ENCODE measurements at regions not wholly inside any gene's neighbourhood (a gene's known extent, or its start where the extent isn't known, plus 50 kb on each side); places are given as distances from the start of the nearest gene placed in this dataset.

GRCh38 chr10:125595911-125596310, 87.1 kb downstream of the TEX36 start:
- no peak overlapping the region for H3K4me3 Mint-ChIP-seq
- Histone ChIP-seq H3K4me2 (no peak overlapping the region), H4K20me1 (ENCODE audit: low read depth) (no peaks in the 10 kb centered on the region), H3K4me1 (no peaks in the 10 kb centered on the region), H3K27ac (no peak overlapping the region), H3K27me3 (no peaks in the 10 kb centered on the region), H3F3A (ENCODE audit: low read depth) (no peaks in the 10 kb centered on the region), H3K4me3 (no peak overlapping the region), H3K79me2 (ENCODE audit: low read depth) (no peaks in the 10 kb centered on the region), H2AFZ (replicated peaks) (no peak overlapping the region), H3K9ac (no peak overlapping the region), H3K9me3 (ENCODE audit: low read depth) (no peaks in the 10 kb centered on the region), H3K36me3 (no peaks in the 10 kb centered on the region)
- H3K27ac Mint-ChIP-seq: no peak overlapping the region
- H3K36me3 Mint-ChIP-seq: no peaks in the 10 kb centered on the region
- TF ChIP-seq EZH2phosphoT487 (IDR thresholded peaks at IDR 0.05): no peak
- TF ChIP-seq EZH2 (IDR thresholded peaks at IDR 0.05): no peak
- no peak for TF ChIP-seq CTCF (IDR thresholded peaks at IDR 0.05)
- H3K27me3 Mint-ChIP-seq (ENCODE audit: insufficient read depth, low read depth): peaks cover 2% of the 10 kb centered on the region
- peaks cover 9% of the 10 kb centered on the region for H3K9me3 Mint-ChIP-seq
- no peaks in the 10 kb centered on the region for H3K4me1 Mint-ChIP-seq
- DNase-seq (ENCODE audit: low spot score): no peak

- Histone ChIP-seq H3K27ac (no peak overlapping the region), H3K9me3 (ENCODE audit: low read depth) (no peaks in the 10 kb centered on the region), H2AFZ (replicated peaks) (no peak overlapping the region), H3F3A (ENCODE audit: low read depth) (no peaks in the 10 kb centered on the region), H3K4me1 (no peaks in the 10 kb centered on the region), H3K4me2 (no peak overlapping the region), H4K20me1 (ENCODE audit: low read depth) (no peaks in the 10 kb centered on the region), H3K9ac (no peak overlapping the region), H3K36me3 (no peaks in the 10 kb centered on the region), H3K4me3 (no peak overlapping the region), H3K27me3 (no peaks in the 10 kb centered on the region), H3K79me2 (ENCODE audit: low read depth) (no peaks in the 10 kb centered on the region)
- Mint-ChIP-seq H3K4me3 (no peak overlapping the region), H3K36me3 (no peaks in the 10 kb centered on the region), H3K9me3 (peaks cover 9% of the 10 kb centered on the region), H3K27ac (no peak overlapping the region), H3K27me3 (ENCODE audit: insufficient read depth, low read depth) (peaks cover 2% of the 10 kb centered on the region), H3K4me1 (no peaks in the 10 kb centered on the region)
- no peak for DNase-seq (ENCODE audit: low spot score)
- no peak for TF ChIP-seq CTCF (IDR thresholded peaks at IDR 0.05)
- TF ChIP-seq EZH2phosphoT487 (IDR thresholded peaks at IDR 0.05): no peak
- no peak for TF ChIP-seq EZH2 (IDR thresholded peaks at IDR 0.05)
Measured at GRCh38 chr10:125593644-125594043, 89.3 kb downstream of the TEX36 start.

GRCh38 chr10:125592897-125593296, 90.1 kb downstream of the TEX36 start:
- no peaks in the 10 kb centered on the region for H4K20me1 ChIP-seq (ENCODE audit: low read depth)
- H3K4me2 ChIP-seq: no peak overlapping the region
- no peak for DNase-seq (ENCODE audit: low spot score)
- no peaks in the 10 kb centered on the region for H3K9me3 ChIP-seq (ENCODE audit: low read depth)
- H3K27ac ChIP-seq: no peak overlapping the region
- Mint-ChIP-seq H3K27me3 (ENCODE audit: insufficient read depth, low read depth) (peaks cover under 1% of the 10 kb centered on the region), H3K4me3 (no peak overlapping the region), H3K27ac (no peak overlapping the region), H3K4me1 (no peaks in the 10 kb centered on the region), H3K9me3 (peaks cover 9% of the 10 kb centered on the region), H3K36me3 (no peaks in the 10 kb centered on the region)
- H3K4me1 ChIP-seq: no peaks in the 10 kb centered on the region
- TF ChIP-seq EZH2phosphoT487 (IDR thresholded peaks at IDR 0.05): no peak
- no peak for TF ChIP-seq CTCF (IDR thresholded peaks at IDR 0.05)
- no peak for TF ChIP-seq EZH2 (IDR thresholded peaks at IDR 0.05)
- no peak overlapping the region for H3K4me3 ChIP-seq
- no peak overlapping the region for H2AFZ ChIP-seq (replicated peaks)
- H3K9ac ChIP-seq: no peak overlapping the region
- no peaks in the 10 kb centered on the region for H3K79me2 ChIP-seq (ENCODE audit: low read depth)
- H3K27me3 ChIP-seq: no peaks in the 10 kb centered on the region
- no peaks in the 10 kb centered on the region for H3K36me3 ChIP-seq
- H3F3A ChIP-seq (ENCODE audit: low read depth): no peaks in the 10 kb centered on the region

All from neural progenitor cell (in vitro differentiated cells).